ENCODE measurements at regions not wholly inside any gene's neighbourhood (a gene's known extent, or its start where the extent isn't known, plus 50 kb on each side); places are given as distances from the start of the nearest gene placed in this dataset.
"Not testable (repeated sequence)": the region's sequence is repeated elsewhere in the genome, so short reads cannot be mapped to it uniquely, and the experiment has no call there.

DNA sequence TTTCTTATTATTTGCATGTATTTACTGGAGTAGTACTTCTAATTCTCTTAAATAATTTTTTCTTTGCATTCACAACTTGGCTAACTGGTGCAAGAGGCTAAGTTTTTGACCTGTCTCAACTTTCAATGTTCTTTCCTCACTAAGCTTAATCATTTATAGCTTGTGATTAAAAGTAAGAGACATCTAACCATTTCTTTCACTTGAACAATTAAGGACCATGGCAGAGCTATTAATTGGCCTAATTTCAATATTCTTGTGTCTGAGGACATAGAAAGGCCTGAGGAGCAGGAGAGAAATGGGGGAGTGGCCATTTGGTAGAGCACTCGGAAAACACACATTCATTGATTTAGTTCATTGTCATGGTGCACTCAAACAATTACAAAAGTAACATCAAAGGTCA lies 141.4 kb upstream of the TMEM196 start:
- in situ Hi-C loops (cut with MboI; ENCODE audit: low sequenced_read_pairs, unreplicated experiment) = no loop called here
- DNase-seq (ENCODE audit: low spot score) = no peak
- TF ChIP-seq, protein P1, sequence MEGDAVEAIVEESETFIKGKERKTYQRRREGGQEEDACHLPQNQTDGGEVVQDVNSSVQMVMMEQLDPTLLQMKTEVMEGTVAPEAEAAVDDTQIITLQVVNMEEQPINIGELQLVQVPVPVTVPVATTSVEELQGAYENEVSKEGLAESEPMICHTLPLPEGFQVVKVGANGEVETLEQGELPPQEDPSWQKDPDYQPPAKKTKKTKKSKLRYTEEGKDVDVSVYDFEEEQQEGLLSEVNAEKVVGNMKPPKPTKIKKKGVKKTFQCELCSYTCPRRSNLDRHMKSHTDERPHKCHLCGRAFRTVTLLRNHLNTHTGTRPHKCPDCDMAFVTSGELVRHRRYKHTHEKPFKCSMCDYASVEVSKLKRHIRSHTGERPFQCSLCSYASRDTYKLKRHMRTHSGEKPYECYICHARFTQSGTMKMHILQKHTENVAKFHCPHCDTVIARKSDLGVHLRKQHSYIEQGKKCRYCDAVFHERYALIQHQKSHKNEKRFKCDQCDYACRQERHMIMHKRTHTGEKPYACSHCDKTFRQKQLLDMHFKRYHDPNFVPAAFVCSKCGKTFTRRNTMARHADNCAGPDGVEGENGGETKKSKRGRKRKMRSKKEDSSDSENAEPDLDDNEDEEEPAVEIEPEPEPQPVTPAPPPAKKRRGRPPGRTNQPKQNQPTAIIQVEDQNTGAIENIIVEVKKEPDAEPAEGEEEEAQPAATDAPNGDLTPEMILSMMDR (IDR thresholded peaks at IDR 0.05; ENCODE audit: borderline replicate concordance, control extremely low read depth, extremely low read depth, insufficient read depth, missing control alignments) = no peak

DNA sequence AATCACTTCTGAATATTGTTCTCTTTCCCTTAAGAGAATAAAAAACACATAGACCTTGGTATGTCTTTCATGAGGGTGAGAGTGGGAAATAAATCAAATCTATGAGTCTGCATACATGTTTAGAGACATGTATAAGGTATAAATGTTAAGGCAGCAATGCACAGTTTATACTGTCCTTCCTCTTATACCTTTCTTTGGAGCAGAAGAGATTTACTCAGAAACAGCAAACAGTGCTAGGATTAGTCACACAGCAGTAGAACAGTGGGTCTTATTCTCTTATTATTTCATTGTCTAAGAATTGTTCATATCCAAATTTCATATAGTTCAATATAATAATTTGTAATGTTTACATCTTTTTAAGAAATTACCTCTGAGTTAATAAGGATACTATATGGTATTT lies 126.7 kb upstream of the TMEM196 start:
- no peak for DNase-seq (ENCODE audit: low spot score)
- TF ChIP-seq, protein P1 (IDR thresholded peaks at IDR 0.05; ENCODE audit: borderline replicate concordance, control extremely low read depth, extremely low read depth, insufficient read depth, missing control alignments) = no peak
- in situ Hi-C loops (cut with MboI; ENCODE audit: low sequenced_read_pairs, unreplicated experiment) = no loop called here

DNA sequence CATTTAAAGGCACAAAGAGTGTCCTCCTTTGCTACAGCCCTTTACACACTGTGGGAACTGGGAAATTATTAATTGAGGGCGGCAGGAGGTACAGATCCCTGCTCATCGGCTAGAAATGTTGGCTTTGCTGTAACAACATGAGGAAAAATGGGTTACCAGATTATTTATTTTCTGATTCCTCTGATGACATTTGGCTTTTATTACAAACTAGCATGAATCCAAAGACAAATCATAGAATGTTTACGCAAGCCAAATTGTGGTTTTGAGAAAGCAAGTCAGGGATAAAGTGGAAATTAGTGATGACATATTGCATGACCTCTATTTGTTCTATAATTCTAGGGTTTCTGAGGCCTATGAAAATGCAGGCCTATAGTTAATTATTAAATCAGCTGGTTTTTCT lies 126.1 kb upstream of the TMEM196 start:
- TF ChIP-seq, protein P1 (IDR thresholded peaks at IDR 0.05; ENCODE audit: borderline replicate concordance, control extremely low read depth, extremely low read depth, insufficient read depth, missing control alignments) = no peak
- DNase-seq (ENCODE audit: low spot score) = no peak
- in situ Hi-C loops (cut with MboI; ENCODE audit: low sequenced_read_pairs, unreplicated experiment) = no loop called here

DNA sequence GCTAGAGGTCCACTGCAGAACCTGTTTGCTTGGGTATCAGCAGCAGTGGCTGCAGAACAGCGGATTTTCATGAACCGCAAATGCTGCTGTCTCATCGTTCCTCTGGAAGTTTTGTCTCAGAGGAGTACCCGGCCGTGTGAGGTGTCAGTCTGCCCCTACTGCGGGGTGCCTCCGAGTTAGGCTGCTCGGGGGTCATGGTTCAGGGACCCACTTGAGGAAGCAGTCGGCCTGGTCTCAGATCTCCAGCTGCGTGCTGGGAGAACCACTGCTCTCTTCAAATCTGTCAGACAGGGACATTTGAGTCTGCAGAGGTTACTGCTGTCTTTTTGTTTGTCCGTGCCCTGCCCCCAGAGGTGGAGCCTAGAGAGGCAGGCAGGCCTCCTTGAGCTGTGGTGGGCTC lies 109.5 kb upstream of the TMEM196 start:
- in situ Hi-C loops (cut with MboI; ENCODE audit: low sequenced_read_pairs, unreplicated experiment); DNase-seq (ENCODE audit: low spot score): not testable (repeated sequence)

DNA sequence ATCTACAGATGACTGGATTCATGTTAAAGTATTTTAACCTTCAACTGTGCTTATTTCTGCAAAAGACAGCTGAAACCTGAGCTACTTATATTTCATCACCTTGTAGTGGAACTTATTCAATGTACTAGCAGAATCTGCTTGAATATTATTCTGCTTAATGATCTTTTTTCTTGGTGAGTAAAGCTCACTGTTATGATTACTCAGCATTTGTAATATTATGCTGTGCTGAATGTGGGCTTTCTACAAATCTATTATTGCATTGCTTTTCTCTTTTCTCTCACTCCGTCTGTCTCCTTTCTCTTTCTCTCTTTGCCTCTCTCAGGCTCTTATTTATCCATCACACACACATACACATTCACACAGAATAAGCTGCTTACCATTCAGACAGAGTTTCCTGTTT lies 98.7 kb upstream of the TMEM196 start:
- in situ Hi-C loops (cut with MboI; ENCODE audit: low sequenced_read_pairs, unreplicated experiment) = no loop called here
- TF ChIP-seq, protein P1 (IDR thresholded peaks at IDR 0.05; ENCODE audit: borderline replicate concordance, control extremely low read depth, extremely low read depth, insufficient read depth, missing control alignments) = no peak
- DNase-seq (ENCODE audit: low spot score) = no peak

DNA sequence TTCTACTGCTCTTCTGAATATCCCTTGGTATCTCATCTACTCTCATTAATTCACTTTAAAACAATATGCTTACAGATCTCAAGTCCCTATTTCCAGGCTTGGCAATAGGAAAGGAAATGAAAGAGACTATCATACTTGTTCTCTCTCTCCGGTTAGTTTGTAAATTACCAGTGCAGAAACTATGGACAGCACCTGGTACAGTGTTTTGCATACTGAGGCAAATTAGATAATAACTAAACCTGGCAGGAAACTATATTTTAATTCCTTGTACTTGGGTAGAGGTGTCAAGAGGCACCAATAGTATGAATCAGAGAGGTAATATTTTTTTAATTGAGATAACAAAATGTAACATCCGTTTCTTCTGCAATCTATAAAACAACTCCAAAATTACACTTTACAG lies 97.7 kb upstream of the TMEM196 start:
- in situ Hi-C loops (cut with MboI; ENCODE audit: low sequenced_read_pairs, unreplicated experiment) = no loop called here
- TF ChIP-seq, protein P1 (IDR thresholded peaks at IDR 0.05; ENCODE audit: borderline replicate concordance, control extremely low read depth, extremely low read depth, insufficient read depth, missing control alignments) = no peak
- DNase-seq (ENCODE audit: low spot score) = no peak

DNA sequence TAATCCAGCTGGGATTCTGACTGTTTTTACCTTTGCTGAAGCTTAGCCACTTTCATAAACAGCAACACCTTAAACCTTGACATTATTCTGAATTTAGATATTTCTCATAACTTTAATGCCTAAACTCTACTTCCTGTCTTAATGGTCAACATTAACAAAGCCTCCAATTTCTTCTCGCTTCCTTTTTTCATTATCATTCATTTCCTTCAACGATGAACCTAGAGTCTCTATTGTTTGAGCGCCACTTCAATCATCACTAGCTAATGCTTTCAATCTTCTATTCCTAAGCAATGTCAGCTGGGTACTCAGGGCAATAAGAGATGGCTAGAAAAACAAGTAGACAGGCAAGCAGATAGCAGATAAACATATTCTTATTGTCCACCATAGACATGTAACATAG lies 96.6 kb upstream of the TMEM196 start:
- TF ChIP-seq, protein P1 (IDR thresholded peaks at IDR 0.05; ENCODE audit: borderline replicate concordance, control extremely low read depth, extremely low read depth, insufficient read depth, missing control alignments) = no peak
- in situ Hi-C loops (cut with MboI; ENCODE audit: low sequenced_read_pairs, unreplicated experiment) = no loop called here
- no peak for DNase-seq (ENCODE audit: low spot score)
